Karpas-422 (cell line): ENCODE measurements at regions not wholly inside any gene's neighbourhood (a gene's known extent, or its start where the extent isn't known, plus 50 kb on each side); places are given as distances from the start of the nearest gene placed in this dataset.

ENCODE experiments used
- DNase-seq: peaks from one replicate; pipeline ENCODE4 v3.0.0-alpha.2; 2015
- H2AFZ ChIP-seq: fragments of 200-600 bp; sonication (generic); 2 replicates; pipeline ENCODE4 v1.6.1; 2014; ENCODE audit warnings: antibody characterized with exemption, low read length, mixed read lengths
- H3K27ac ChIP-seq: fragments of 200-600 bp; sonication (generic); 2 replicates; pipeline ENCODE4 v1.5.1; 2014; ENCODE audit warnings: mild to moderate bottlenecking, low read length, moderate library complexity
- H3K27me3 ChIP-seq: fragments of 200-600 bp; sonication (generic); 2 replicates; pipeline ENCODE4 v1.6.1; 2014; ENCODE audit warnings: low read length, mixed read lengths
- H3K36me3 ChIP-seq: fragments of 200-600 bp; sonication (generic); 2 replicates; pipeline ENCODE4 v1.6.1; 2014; ENCODE audit warnings: low read length, mixed read lengths; ENCODE audit not compliant: insufficient read depth
- H3K4me1 ChIP-seq: fragments of 200-600 bp; sonication (generic); 2 replicates; pipeline ENCODE4 v1.6.1; 2014; ENCODE audit warnings: mild to moderate bottlenecking, low read length, mixed read lengths
- H3K4me2 ChIP-seq: fragments of 200-600 bp; sonication (generic); 2 replicates; pipeline ENCODE4 v1.6.1; 2014; ENCODE audit warnings: low read length, low read depth, mild to moderate bottlenecking; ENCODE audit not compliant: poor library complexity, severe bottlenecking
- H3K4me3 ChIP-seq: fragments of 200-600 bp; sonication (generic); 2 replicates; pipeline ENCODE4 v1.5.1; 2014; ENCODE audit warnings: mild to moderate bottlenecking, antibody characterized with exemption, low read length, mixed read lengths
- H3K79me2 ChIP-seq: fragments of 200-600 bp; sonication (generic); 2 replicates; pipeline ENCODE4 v1.6.1; 2014; ENCODE audit warnings: mild to moderate bottlenecking, low read length, mixed read lengths
- H3K9ac ChIP-seq: fragments of 200-600 bp; sonication (generic); 2 replicates; pipeline ENCODE4 v1.6.0; 2014; ENCODE audit warnings: low read length
- H3K9me2 ChIP-seq: fragments of 200-600 bp; sonication (generic), shearing (Covaris generic); replicated peaks from 2 replicates; pipeline ENCODE4 v1.6.0; 2014; ENCODE audit warnings: mild to moderate bottlenecking, low read length, moderate library complexity; ENCODE audit not compliant: insufficient read depth
- H3K9me3 ChIP-seq: fragments of 300-700, 200-600 bp; sonication (generic); 2 replicates; pipeline ENCODE4 v1.6.1; 2014; ENCODE audit warnings: low read length, mixed read lengths
- H4K20me1 ChIP-seq: fragments of 200-600 bp; sonication (generic); 2 replicates; pipeline ENCODE4 v1.6.1; 2014; ENCODE audit warnings: mild to moderate bottlenecking, antibody characterized with exemption, low read length, low read depth; ENCODE audit not compliant: insufficient read depth

DNA sequence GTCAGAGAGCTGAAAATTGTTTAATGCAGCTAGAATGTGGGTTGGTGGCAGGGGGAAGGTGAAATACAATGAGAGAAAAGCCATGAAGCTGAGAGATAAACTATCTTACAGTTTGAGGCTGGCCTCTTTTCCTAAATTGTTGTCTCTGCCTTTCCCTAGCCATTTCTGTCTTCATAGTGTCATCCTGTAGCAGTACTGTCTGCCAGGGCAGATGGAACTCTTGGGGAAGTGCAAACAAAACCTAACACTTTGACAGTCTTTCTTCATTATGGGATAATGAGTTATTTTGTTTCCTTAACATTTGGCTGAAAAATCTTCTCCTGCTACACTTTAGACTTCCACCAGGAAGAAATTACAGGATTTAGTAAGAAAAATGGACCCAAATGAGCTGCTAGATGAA lies 197.8 kb upstream of the ARX start:
- H3K27me3 ChIP-seq: no peaks in the 10 kb centered on the region
- H3K9me3 ChIP-seq: no peaks in the 10 kb centered on the region
- no peak overlapping the region for H3K27ac ChIP-seq
- H3K4me3 ChIP-seq: no peak overlapping the region
- no peaks in the 10 kb centered on the region for H3K4me1 ChIP-seq
- no peaks in the 10 kb centered on the region for H3K36me3 ChIP-seq
- no peak for DNase-seq
- H3K79me2 ChIP-seq: no peaks in the 10 kb centered on the region
- H4K20me1 ChIP-seq: no peaks in the 10 kb centered on the region
- no peak overlapping the region for H3K9ac ChIP-seq
- H2AFZ ChIP-seq: no peak overlapping the region
- no peaks in the 10 kb centered on the region for H3K9me2 ChIP-seq
- H3K4me2 ChIP-seq: no peak overlapping the region

DNA sequence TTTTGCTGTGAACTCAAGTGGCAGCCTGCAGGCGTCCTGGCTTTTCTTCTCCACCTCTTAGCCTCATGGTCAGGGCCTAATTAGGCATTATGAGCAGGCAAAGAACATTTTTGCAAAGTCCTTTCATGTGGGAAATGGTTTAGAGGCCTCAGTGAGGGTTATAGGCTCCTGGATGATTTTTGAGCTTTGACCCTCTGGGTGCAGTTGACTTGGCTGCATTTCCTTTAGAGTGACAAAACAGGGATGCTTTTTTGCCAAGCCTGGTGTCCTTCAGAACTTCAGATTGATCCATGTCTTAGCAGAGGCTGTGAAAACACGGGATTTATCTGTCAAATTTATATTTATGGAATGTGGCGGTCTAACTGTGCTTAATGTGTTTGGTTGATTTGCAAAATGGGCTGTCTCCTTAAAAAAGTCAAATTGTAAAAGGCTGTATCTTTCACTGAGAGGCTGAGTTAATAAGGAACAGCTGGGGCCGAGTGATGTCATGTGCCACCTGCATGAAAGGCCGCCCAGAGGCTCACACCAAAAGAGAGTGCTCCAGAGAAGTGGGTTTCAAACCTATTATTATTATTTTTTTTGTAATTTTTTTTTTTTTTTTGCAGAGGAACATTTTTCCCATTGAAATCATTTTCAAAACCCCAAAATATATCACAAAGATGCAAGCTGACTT lies 192.2 kb upstream of the ARX start:
- Histone ChIP-seq H4K20me1 (no peaks in the 10 kb centered on the region), H3K9ac (no peak overlapping the region), H2AFZ (no peak overlapping the region), H3K4me1 (no peaks in the 10 kb centered on the region), H3K9me3 (no peaks in the 10 kb centered on the region; the same call in 1 of the 2 replicates), H3K4me2 (no peak overlapping the region), H3K79me2 (no peaks in the 10 kb centered on the region), H3K27me3 (no peaks in the 10 kb centered on the region), H3K9me2 (no peaks in the 10 kb centered on the region), H3K27ac (no peak overlapping the region), H3K4me3 (no peak overlapping the region), H3K36me3 (no peaks in the 10 kb centered on the region)
- DNase-seq: no peak

DNA sequence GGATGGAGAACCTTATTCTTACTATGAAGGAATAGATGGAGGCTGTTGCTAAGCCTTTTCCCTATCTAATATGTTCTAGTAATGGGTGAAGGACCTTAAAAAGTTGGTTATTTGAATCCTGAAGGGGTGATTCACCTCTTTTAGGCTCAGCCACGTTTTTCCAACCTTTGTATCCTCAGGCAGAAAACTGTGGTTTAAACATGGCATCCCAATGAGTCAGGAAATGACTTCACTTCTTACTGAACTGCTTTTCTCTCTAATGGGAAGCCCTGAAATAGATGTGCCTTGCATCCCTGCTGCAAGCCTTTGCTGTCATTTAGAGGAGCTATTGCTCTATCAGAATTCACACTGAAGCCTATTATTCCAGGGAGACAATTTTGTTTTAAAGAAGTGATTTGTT lies 191.0 kb upstream of the ARX start:
- Histone ChIP-seq H3K36me3 (no peaks in the 10 kb centered on the region), H3K9me3 (no peaks in the 10 kb centered on the region; the same call in 1 of the 2 replicates), H3K4me1 (no peaks in the 10 kb centered on the region), H3K4me2 (no peak overlapping the region), H3K27ac (no peak overlapping the region), H4K20me1 (no peaks in the 10 kb centered on the region), H3K4me3 (no peak overlapping the region), H3K9me2 (no peaks in the 10 kb centered on the region), H3K9ac (no peak overlapping the region), H2AFZ (no peak overlapping the region), H3K27me3 (no peaks in the 10 kb centered on the region), H3K79me2 (no peaks in the 10 kb centered on the region)
- no peak for DNase-seq

DNA sequence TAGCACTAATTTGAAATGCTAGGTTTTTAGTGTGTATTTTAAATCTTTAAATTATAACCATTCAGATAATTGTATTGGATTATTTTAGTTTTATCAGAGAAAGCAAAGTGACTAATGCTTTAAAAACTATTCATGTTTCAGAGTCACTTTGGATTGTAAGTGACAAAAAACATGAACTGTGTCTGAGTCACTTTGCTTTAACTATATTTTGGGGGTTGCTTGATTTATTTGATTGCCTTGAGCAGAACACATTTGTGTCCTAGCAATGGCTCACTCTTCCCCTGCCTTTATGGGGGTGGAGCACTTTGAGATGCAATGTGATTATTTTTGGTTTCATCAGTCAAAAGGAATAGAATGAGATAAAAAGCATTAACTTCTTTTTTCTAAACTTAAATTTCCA lies 188.4 kb upstream of the ARX start:
- no peaks in the 10 kb centered on the region for H3K4me1 ChIP-seq
- no peak overlapping the region for H3K27ac ChIP-seq
- no peak overlapping the region for H3K4me3 ChIP-seq
- H3K9ac ChIP-seq: no peak overlapping the region
- H3K9me3 ChIP-seq: no peaks in the 10 kb centered on the region; the same call in 1 of the 2 replicates
- no peaks in the 10 kb centered on the region for H3K27me3 ChIP-seq
- no peaks in the 10 kb centered on the region for H4K20me1 ChIP-seq
- DNase-seq: no peak
- H3K4me2 ChIP-seq: no peak overlapping the region
- no peak overlapping the region for H2AFZ ChIP-seq
- no peaks in the 10 kb centered on the region for H3K36me3 ChIP-seq
- H3K9me2 ChIP-seq: no peaks in the 10 kb centered on the region
- no peaks in the 10 kb centered on the region for H3K79me2 ChIP-seq

DNA sequence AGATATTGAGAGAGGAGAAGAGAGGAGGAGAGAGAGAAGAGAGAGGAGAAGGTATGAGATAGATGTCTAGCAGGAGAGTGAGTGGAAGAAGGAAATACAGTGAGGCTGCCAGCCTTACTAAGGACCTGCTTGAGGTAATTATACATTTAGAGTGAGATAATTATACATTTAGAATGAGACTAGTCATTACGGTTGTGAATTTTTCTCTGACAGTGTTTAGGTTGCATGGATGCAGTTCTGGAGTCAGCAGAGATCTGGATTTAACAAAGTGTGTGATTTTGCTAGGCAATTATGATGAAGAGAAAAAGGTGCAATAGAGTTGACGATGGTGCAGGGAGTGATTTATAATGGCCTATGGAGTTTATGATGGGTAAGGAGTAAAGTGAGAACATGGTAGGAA lies 187.1 kb upstream of the ARX start:
- no peak for DNase-seq
- Histone ChIP-seq H3K4me2 (no peak overlapping the region), H2AFZ (no peak overlapping the region), H3K27me3 (no peaks in the 10 kb centered on the region), H3K9me3 (no peaks in the 10 kb centered on the region; the same call in 1 of the 2 replicates), H3K9ac (no peak overlapping the region), H3K4me1 (no peaks in the 10 kb centered on the region), H3K9me2 (no peaks in the 10 kb centered on the region), H3K27ac (no peak overlapping the region), H4K20me1 (no peaks in the 10 kb centered on the region), H3K79me2 (no peaks in the 10 kb centered on the region), H3K4me3 (no peak overlapping the region), H3K36me3 (no peaks in the 10 kb centered on the region)

DNA sequence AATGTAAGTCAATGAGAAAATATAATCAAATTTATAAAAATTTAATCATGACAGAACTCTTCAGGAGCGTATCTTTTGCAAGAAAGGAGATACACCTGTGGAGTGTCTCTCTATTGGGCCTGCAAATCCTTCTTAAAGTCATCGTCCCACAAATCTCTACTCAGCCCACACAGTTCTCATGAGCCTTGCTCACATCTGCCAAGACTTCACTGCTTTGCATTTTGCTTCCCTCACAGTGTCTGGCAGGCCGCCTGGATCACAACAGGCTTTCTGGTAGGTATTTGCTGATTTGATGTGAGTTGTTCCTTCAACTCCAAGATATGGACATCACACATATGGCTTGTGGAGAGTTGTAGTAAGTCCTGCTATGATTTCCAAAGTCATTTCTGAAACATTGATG lies 183.1 kb upstream of the ARX start:
- Histone ChIP-seq H3K27me3 (no peaks in the 10 kb centered on the region), H3K27ac (no peak overlapping the region), H3K4me1 (no peaks in the 10 kb centered on the region)

DNA sequence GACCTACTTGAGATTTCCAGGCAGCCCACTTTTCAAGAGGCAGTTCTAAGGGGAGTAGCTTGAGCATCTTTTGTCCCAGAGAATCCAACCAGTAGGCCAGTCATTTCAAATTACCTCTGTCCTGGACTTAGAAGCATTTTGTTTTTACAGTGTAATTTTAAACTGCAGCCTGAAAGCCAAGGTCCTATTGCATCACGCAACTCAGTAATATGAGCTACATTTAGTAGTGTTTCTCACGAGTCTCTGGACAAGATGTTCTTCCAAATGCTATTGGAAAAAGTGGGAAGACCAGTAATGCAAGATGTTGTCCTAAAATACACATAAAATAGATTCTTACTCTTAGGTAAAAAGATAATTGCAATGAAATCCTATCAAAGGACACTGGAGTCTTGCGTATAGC lies 182.5 kb upstream of the ARX start:
- H3K36me3 ChIP-seq: no peaks in the 10 kb centered on the region
- no peaks in the 10 kb centered on the region; the same call in 1 of the 2 replicates for H3K9me2 ChIP-seq
- no peaks in the 10 kb centered on the region; the same call in 1 of the 2 replicates for H3K9me3 ChIP-seq
- H3K27me3 ChIP-seq: no peaks in the 10 kb centered on the region
- no peak overlapping the region for H2AFZ ChIP-seq
- H3K9ac ChIP-seq: no peak overlapping the region
- H4K20me1 ChIP-seq: no peaks in the 10 kb centered on the region
- no peaks in the 10 kb centered on the region for H3K4me1 ChIP-seq
- DNase-seq: no peak
- H3K4me2 ChIP-seq: no peak overlapping the region
- no peak overlapping the region for H3K4me3 ChIP-seq
- no peaks in the 10 kb centered on the region for H3K79me2 ChIP-seq
- no peak overlapping the region for H3K27ac ChIP-seq

More for the DNA sequence above, 183.1 kb upstream of the ARX start:
- no peak for DNase-seq
- Histone ChIP-seq H3K9ac (no peak overlapping the region), H3K9me2 (no peaks in the 10 kb centered on the region; the same call in 1 of the 2 replicates), H4K20me1 (no peaks in the 10 kb centered on the region), H3K4me2 (no peak overlapping the region), H3K36me3 (no peaks in the 10 kb centered on the region), H3K79me2 (no peaks in the 10 kb centered on the region), H3K9me3 (no peaks in the 10 kb centered on the region; the same call in 1 of the 2 replicates), H2AFZ (no peak overlapping the region), H3K4me3 (no peak overlapping the region)

DNA sequence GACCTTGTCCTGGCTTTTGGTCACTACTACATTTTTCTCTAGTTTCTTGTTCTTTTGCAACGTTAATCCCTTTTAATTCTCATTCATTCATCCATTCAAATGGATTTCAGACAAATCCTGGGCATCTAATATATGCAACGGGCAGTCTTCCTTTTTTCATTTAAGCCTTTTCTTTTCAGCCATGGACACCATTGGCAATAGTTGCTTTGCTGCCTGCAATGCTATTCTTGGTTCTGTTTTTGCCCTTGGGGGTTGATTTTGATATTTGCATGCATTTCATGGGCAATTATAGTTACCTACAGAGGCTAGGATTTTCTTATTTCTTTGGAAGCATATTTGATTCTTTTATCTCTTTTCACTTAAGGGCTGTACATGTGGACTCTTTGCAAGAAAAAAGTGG lies 180.5 kb upstream of the ARX start:
- Histone ChIP-seq H3K4me2 (no peak overlapping the region), H3K9ac (no peak overlapping the region), H3K4me3 (no peak overlapping the region), H3K4me1 (no peaks in the 10 kb centered on the region), H3K79me2 (no peaks in the 10 kb centered on the region), H3K27ac (no peak overlapping the region), H3K9me2 (no peaks in the 10 kb centered on the region; the same call in 1 of the 2 replicates), H3K9me3 (no peaks in the 10 kb centered on the region; the same call in 1 of the 2 replicates), H3K27me3 (no peaks in the 10 kb centered on the region), H2AFZ (no peak overlapping the region), H4K20me1 (no peaks in the 10 kb centered on the region), H3K36me3 (no peaks in the 10 kb centered on the region)
- no peak for DNase-seq
